Rectal smooth muscle tissue (tissue), 1 donor: ENCODE measurements at regions not wholly inside any gene's neighbourhood (a gene's known extent, or its start where the extent isn't known, plus 50 kb on each side); places are given as distances from the start of the nearest gene placed in this dataset.
"Not testable (repeated sequence)": the region's sequence is repeated elsewhere in the genome, so short reads cannot be mapped to it uniquely, and the experiment has no call there.

ENCODE experiments used
- H3K27ac ChIP-seq: one replicate; pipeline ENCODE4 v1.7.0; 2013; ENCODE audit warnings: low read depth, low read length, inconsistent platforms
- H3K27me3 ChIP-seq: one replicate; pipeline ENCODE4 v1.7.0; 2013; ENCODE audit warnings: low read length; ENCODE audit not compliant: control insufficient read depth, insufficient read depth
- H3K36me3 ChIP-seq: one replicate; pipeline ENCODE4 v1.7.0; 2013; ENCODE audit warnings: low read length; ENCODE audit not compliant: control insufficient read depth, insufficient read depth
- H3K4me1 ChIP-seq: one replicate; pipeline ENCODE4 v1.7.0; 2013; ENCODE audit warnings: low read length; ENCODE audit not compliant: control insufficient read depth, insufficient read depth
- H3K4me3 ChIP-seq: one replicate; pipeline ENCODE4 v1.7.0; 2013; ENCODE audit warnings: low read length
- H3K9ac ChIP-seq: one replicate; pipeline ENCODE4 v1.7.0; 2013; ENCODE audit warnings: low read length

GRCh38 chr7:67301667-67302066, 305.0 kb downstream of the TYW1 start:
- H3K9ac ChIP-seq, result peak overlapping the region; percentile 74
- no peaks in the 10 kb centered on the region for H3K27me3 ChIP-seq
- H3K27ac ChIP-seq, result peak overlapping the region; percentile 91
- no peaks in the 10 kb centered on the region for H3K4me1 ChIP-seq
- H3K36me3 ChIP-seq, result no peaks in the 10 kb centered on the region
- peak overlapping the region; percentile 87 for H3K4me3 ChIP-seq

GRCh38 chr7:67302113-67303039, 305.7 kb downstream of the TYW1 start:
- Histone ChIP-seq H3K4me3 (peak overlapping the region; percentile 87), H3K36me3 (no peaks in the 10 kb centered on the region), H3K27ac (peak overlapping the region; percentile 91), H3K27me3 (no peaks in the 10 kb centered on the region), H3K9ac (peak overlapping the region; percentile 74), H3K4me1 (no peaks in the 10 kb centered on the region)

- H3K27ac ChIP-seq, H3K4me1 ChIP-seq, H3K27me3 ChIP-seq, H3K9ac ChIP-seq, H3K4me3 ChIP-seq, H3K36me3 ChIP-seq: not testable (repeated sequence)
These were observed 308.2 kb downstream of the TYW1 start for GRCh38 chr7:67304846-67305245.

- Histone ChIP-seq H3K27ac (no peak overlapping the region), H3K4me1 (no peaks in the 10 kb centered on the region), H3K36me3 (peaks cover 12% of the 10 kb centered on the region), H3K9ac (no peak overlapping the region), H3K4me3 (no peak overlapping the region), H3K27me3 (no peaks in the 10 kb centered on the region)
These were observed 309.7 kb downstream of the TYW1 start for GRCh38 chr7:67306331-67306730.

- Histone ChIP-seq H3K27me3 (no peaks in the 10 kb centered on the region), H3K27ac (no peak overlapping the region), H3K4me3 (no peak overlapping the region), H3K4me1 (no peaks in the 10 kb centered on the region), H3K9ac (no peak overlapping the region), H3K36me3 (peaks cover 19% of the 10 kb centered on the region)
These were observed 313.3 kb downstream of the TYW1 start for GRCh38 chr7:67309764-67310549.

- Histone ChIP-seq H3K9ac (no peak overlapping the region), H3K27ac (no peak overlapping the region), H3K4me3 (no peak overlapping the region), H3K36me3 (peaks cover 23% of the 10 kb centered on the region), H3K4me1 (no peaks in the 10 kb centered on the region), H3K27me3 (no peaks in the 10 kb centered on the region)
These were observed 315.3 kb downstream of the TYW1 start for GRCh38 chr7:67311901-67312300.

GRCh38 chr7:67313213-67313612, 316.6 kb downstream of the TYW1 start:
- Histone ChIP-seq H3K9ac (no peak overlapping the region), H3K27ac (no peak overlapping the region), H3K36me3 (peaks cover 23% of the 10 kb centered on the region), H3K27me3 (no peaks in the 10 kb centered on the region), H3K4me1 (no peaks in the 10 kb centered on the region), H3K4me3 (no peak overlapping the region)

- H3K4me1 ChIP-seq, H3K36me3 ChIP-seq, H3K9ac ChIP-seq, H3K27me3 ChIP-seq, H3K4me3 ChIP-seq, H3K27ac ChIP-seq: not testable (repeated sequence)
These were observed 320.3 kb downstream of the TYW1 start for GRCh38 chr7:67316902-67317301.

- H3K9ac ChIP-seq, H3K27me3 ChIP-seq, H3K4me3 ChIP-seq, H3K4me1 ChIP-seq, H3K27ac ChIP-seq, H3K36me3 ChIP-seq: not testable (repeated sequence)
These were observed 331.6 kb downstream of the TYW1 start for GRCh38 chr7:67328257-67328656.

- not testable (repeated sequence) for H3K36me3 ChIP-seq, H3K27me3 ChIP-seq, H3K27ac ChIP-seq, H3K4me3 ChIP-seq, H3K9ac ChIP-seq, H3K4me1 ChIP-seq
These were observed 338.5 kb downstream of the TYW1 start for GRCh38 chr7:67335165-67335564.

- H3K9ac ChIP-seq, H3K27ac ChIP-seq: not testable (repeated sequence)
These were observed 339.0 kb downstream of the TYW1 start for GRCh38 chr7:67335663-67336062.

GRCh38 chr7:67338545-67338944, 341.9 kb downstream of the TYW1 start:
- H3K27me3 ChIP-seq, H3K4me3 ChIP-seq, H3K27ac ChIP-seq, H3K9ac ChIP-seq, H3K4me1 ChIP-seq, H3K36me3 ChIP-seq: not testable (repeated sequence)

More at GRCh38 chr7:67335663-67336062, 339.0 kb downstream of the TYW1 start:
- H3K36me3 ChIP-seq, H3K27me3 ChIP-seq, H3K4me1 ChIP-seq, H3K4me3 ChIP-seq: not testable (repeated sequence)
